ENCODE measurements at regions not wholly inside any gene's neighbourhood (a gene's known extent, or its start where the extent isn't known, plus 50 kb on each side); places are given as distances from the start of the nearest gene placed in this dataset.

GRCh38 chr7:25901658-25902057 lies 250.3 kb upstream of the NFE2L3 start:
- no peaks in the 10 kb centered on the region for H3K36me3 ChIP-seq
- intact Hi-C loops (cut with micrococcal nuclease) = loop anchor here (10.0 kb wide), 1 partner anchor 763 kb away; no protein-coding TSS in a partner anchor
- no peak for DNase-seq
- H3K27me3 ChIP-seq (ENCODE audit: low read depth) = peaks cover 48% of the 10 kb centered on the region
- H3K4me1 ChIP-seq = no peaks in the 10 kb centered on the region
- no peak overlapping the region for H3K27ac ChIP-seq (replicated peaks)
- no peak overlapping the region for H3K4me3 ChIP-seq
- no peaks in the 10 kb centered on the region for H3K9me3 ChIP-seq (replicated peaks)
- TF ChIP-seq, protein P1, sequence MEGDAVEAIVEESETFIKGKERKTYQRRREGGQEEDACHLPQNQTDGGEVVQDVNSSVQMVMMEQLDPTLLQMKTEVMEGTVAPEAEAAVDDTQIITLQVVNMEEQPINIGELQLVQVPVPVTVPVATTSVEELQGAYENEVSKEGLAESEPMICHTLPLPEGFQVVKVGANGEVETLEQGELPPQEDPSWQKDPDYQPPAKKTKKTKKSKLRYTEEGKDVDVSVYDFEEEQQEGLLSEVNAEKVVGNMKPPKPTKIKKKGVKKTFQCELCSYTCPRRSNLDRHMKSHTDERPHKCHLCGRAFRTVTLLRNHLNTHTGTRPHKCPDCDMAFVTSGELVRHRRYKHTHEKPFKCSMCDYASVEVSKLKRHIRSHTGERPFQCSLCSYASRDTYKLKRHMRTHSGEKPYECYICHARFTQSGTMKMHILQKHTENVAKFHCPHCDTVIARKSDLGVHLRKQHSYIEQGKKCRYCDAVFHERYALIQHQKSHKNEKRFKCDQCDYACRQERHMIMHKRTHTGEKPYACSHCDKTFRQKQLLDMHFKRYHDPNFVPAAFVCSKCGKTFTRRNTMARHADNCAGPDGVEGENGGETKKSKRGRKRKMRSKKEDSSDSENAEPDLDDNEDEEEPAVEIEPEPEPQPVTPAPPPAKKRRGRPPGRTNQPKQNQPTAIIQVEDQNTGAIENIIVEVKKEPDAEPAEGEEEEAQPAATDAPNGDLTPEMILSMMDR (IDR thresholded peaks at IDR 0.05; ENCODE audit: borderline replicate concordance) = no peak

GRCh38 chr7:25906003-25906402 lies 246.0 kb upstream of the NFE2L3 start:
- Histone ChIP-seq H3K4me1 (no peaks in the 10 kb centered on the region), H3K27me3 (ENCODE audit: low read depth) (peaks cover 67% of the 10 kb centered on the region), H3K4me3 (no peak overlapping the region), H3K27ac (replicated peaks) (no peak overlapping the region), H3K36me3 (no peaks in the 10 kb centered on the region), H3K9me3 (replicated peaks) (no peaks in the 10 kb centered on the region)
- TF ChIP-seq, protein P1 (IDR thresholded peaks at IDR 0.05; ENCODE audit: borderline replicate concordance) = no peak
- no peak for DNase-seq
- intact Hi-C loops (cut with micrococcal nuclease) = loop anchor here (10.0 kb wide), 1 partner anchor 759 kb away; no protein-coding TSS in a partner anchor

- H3K4me3 ChIP-seq = no peak overlapping the region
- intact Hi-C loops (cut with micrococcal nuclease) = loop anchor here (10.0 kb wide), 1 partner anchor 758 kb away; no protein-coding TSS in a partner anchor
- no peaks in the 10 kb centered on the region for H3K4me1 ChIP-seq
- no peaks in the 10 kb centered on the region for H3K9me3 ChIP-seq (replicated peaks)
- H3K36me3 ChIP-seq = no peaks in the 10 kb centered on the region
- peaks cover 70% of the 10 kb centered on the region for H3K27me3 ChIP-seq (ENCODE audit: low read depth)
- DNase-seq = no peak
- TF ChIP-seq, protein P1 (IDR thresholded peaks at IDR 0.05; ENCODE audit: borderline replicate concordance) = no peak
- no peak overlapping the region for H3K27ac ChIP-seq (replicated peaks)
These were observed 245.2 kb upstream of the NFE2L3 start for GRCh38 chr7:25906760-25907159.

GRCh38 chr7:25907214-25907613 lies 244.8 kb upstream of the NFE2L3 start:
- Histone ChIP-seq H3K27me3 (ENCODE audit: low read depth) (peaks cover 73% of the 10 kb centered on the region), H3K4me1 (no peaks in the 10 kb centered on the region), H3K9me3 (replicated peaks) (no peaks in the 10 kb centered on the region), H3K4me3 (no peak overlapping the region), H3K27ac (replicated peaks) (no peak overlapping the region), H3K36me3 (no peaks in the 10 kb centered on the region)
- intact Hi-C loops (cut with micrococcal nuclease) = loop anchor here (10.0 kb wide), 1 partner anchor 758 kb away; no protein-coding TSS in a partner anchor
- DNase-seq = no peak
- TF ChIP-seq, protein P1 (IDR thresholded peaks at IDR 0.05; ENCODE audit: borderline replicate concordance) = no peak

- intact Hi-C loops (cut with micrococcal nuclease) = loop anchor here (10.0 kb wide), 1 partner anchor 757 kb away; no protein-coding TSS in a partner anchor
- Histone ChIP-seq H3K9me3 (replicated peaks) (no peaks in the 10 kb centered on the region), H3K27me3 (ENCODE audit: low read depth) (peaks cover 79% of the 10 kb centered on the region), H3K27ac (replicated peaks) (no peak overlapping the region), H3K36me3 (no peaks in the 10 kb centered on the region), H3K4me1 (no peaks in the 10 kb centered on the region), H3K4me3 (no peak overlapping the region)
- TF ChIP-seq, protein P1 (IDR thresholded peaks at IDR 0.05; ENCODE audit: borderline replicate concordance) = no peak
- no peak for DNase-seq
These were observed 244.3 kb upstream of the NFE2L3 start for GRCh38 chr7:25907731-25908130.

Data from left ventricle myocardium inferior (tissue), 1 donor.